SK-N-MC (cell line): ENCODE measurements at regions not wholly inside any gene's neighbourhood (a gene's known extent, or its start where the extent isn't known, plus 50 kb on each side); places are given as distances from the start of the nearest gene placed in this dataset.

ENCODE experiments used
- DNase-seq: peaks from one replicate; pipeline ENCODE4 v3.0.0-alpha.2; 2011; ENCODE audit warnings: low read depth, low spot score
- H3K27ac ChIP-seq: fragments of 200-600 bp; sonication (generic); 2 replicates; pipeline ENCODE4 v1.5.1; 2016; ENCODE audit warnings: mixed run types
- H3K36me3 ChIP-seq: fragments of 200-600 bp; sonication (generic); 2 replicates; pipeline ENCODE4 v1.6.1; 2017; ENCODE audit warnings: antibody characterized with exemption, low read length, mixed read lengths; ENCODE audit not compliant: insufficient read depth
- H3K4me3 ChIP-seq: fragments of 200-600 bp; sonication (generic); 2 replicates; pipeline ENCODE4 v1.5.1; 2016
- H3K9ac ChIP-seq: fragments of 200-600 bp; sonication (generic); 2 replicates; pipeline ENCODE4 v1.8.0; 2017; ENCODE audit warnings: mixed run types, mixed read lengths; ENCODE audit not compliant: insufficient read length
- H3K9me3 ChIP-seq: fragments of 200-600 bp; sonication (generic); 2 replicates; pipeline ENCODE4 v1.6.1; 2017; ENCODE audit warnings: low read depth, mild to moderate bottlenecking, antibody characterized with exemption, low read length, moderate library complexity, mixed read lengths
- EZH2 ChIP-seq: fragments of 200-600 bp; sonication (generic); IDR thresholded peaks from one replicate; pipeline ENCODE4 v1.6.1; 2017; ENCODE audit warnings: antibody characterized with exemption
- FOXP2 ChIP-seq: optimal IDR thresholded peaks from 2 replicates; pipeline ENCODE3; 2011; ENCODE audit warnings: mild to moderate bottlenecking, moderate library complexity; ENCODE audit not compliant: insufficient read depth; ENCODE audit errors: extremely low read length, control extremely low read depth
- POLR2AphosphoS5 ChIP-seq: IDR thresholded peaks from 2 replicates; pipeline ENCODE4 v1.6.1; 2012; ENCODE audit warnings: mild to moderate bottlenecking, low read depth, low read length, borderline replicate concordance

DNA sequence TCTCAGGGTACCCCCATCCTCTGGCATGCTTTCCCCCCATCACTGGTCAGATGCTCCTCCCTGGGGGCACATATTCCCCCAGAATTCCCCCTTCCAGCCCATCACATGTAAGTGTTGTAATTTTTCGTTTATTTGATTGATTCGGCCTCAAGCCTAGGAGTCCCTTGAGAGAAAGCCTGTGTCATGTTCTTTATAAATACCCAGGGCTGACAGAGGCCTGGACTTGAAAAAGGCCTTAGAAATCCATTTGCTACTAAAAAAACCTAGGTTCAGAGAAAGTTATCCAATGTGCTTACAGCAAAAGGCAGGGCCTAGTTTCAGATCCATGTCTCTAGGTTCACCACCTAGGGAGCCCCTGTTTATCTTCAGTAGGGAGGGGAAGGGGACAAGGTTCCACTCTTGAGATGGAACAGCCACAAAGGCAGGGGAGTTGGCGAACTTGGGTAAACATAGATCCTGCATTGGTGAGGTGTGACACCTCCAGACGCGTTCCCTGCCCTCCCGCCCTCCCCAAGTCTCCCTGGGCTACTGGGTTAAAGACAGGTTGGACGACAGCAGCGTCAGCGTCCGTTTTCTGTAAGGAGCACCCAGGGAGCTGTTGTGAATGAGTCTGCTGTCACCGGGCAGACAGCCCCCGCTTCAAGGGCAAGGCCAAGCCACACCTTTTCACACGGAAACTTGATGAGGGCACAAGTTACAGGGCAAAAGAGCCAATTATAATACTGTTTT is 147.8 kb downstream of the EN1 start:
- no peak for DNase-seq
- Histone ChIP-seq H3K9ac (no peak overlapping the region), H3K9me3 (no peaks in the 10 kb centered on the region), H3K36me3 (no peaks in the 10 kb centered on the region), H3K27ac (no peak overlapping the region), H3K4me3 (no peak overlapping the region)
- TF ChIP-seq POLR2AphosphoS5 (no peak), FOXP2 (no peak), EZH2 (no peak)

DNA sequence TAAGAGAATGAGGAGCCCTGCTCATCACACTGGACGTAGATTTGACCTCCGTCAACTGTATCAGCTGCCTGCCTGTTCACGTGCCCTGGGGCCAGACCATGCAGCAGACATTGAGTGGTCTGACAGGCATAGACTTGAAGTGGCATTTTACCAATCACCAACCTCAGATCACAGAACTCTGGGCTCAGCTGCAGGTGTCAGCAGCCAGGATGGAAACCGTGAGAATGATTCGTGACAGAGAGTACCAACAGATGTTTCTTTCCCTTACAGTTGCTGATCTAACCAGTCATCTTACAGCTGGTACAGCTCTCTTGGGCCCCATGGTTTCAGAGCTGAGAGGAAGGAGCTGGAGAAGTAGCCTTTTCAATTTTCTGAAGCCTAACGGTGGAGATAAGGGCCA is 148.9 kb downstream of the EN1 start:
- no peak overlapping the region for H3K9ac ChIP-seq

DNA sequence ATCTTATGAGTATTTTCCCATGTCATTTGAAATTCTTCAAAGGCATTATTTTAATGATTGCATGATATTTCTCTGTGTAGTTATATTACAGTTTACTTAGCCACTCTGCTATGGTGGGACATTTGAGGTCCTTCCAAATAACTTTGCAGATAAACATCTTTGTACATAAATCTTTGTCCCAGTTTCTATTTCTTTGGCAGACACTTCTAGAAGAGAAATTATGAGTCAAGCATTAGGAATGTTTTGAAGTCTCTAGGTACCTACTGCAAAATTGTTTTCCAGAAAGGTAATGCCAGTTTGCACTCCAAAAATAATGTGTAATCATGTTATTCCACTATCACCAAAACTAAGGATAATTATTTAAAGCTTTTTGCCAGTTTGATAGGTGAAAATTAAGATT is 149.7 kb downstream of the EN1 start:
- Histone ChIP-seq H3K4me3 (no peak overlapping the region), H3K27ac (no peak overlapping the region), H3K36me3 (no peaks in the 10 kb centered on the region), H3K9me3 (no peaks in the 10 kb centered on the region), H3K9ac (no peak overlapping the region)
- no peak for TF ChIP-seq POLR2AphosphoS5
- no peak for TF ChIP-seq EZH2
- TF ChIP-seq FOXP2: no peak
- DNase-seq: no peak

More for the DNA sequence above, 148.9 kb downstream of the EN1 start:
- Histone ChIP-seq H3K36me3 (no peaks in the 10 kb centered on the region), H3K9me3 (no peaks in the 10 kb centered on the region), H3K4me3 (no peak overlapping the region), H3K27ac (no peak overlapping the region)
- no peak for DNase-seq
- TF ChIP-seq POLR2AphosphoS5: no peak
- TF ChIP-seq EZH2: no peak
- TF ChIP-seq FOXP2: no peak

DNA sequence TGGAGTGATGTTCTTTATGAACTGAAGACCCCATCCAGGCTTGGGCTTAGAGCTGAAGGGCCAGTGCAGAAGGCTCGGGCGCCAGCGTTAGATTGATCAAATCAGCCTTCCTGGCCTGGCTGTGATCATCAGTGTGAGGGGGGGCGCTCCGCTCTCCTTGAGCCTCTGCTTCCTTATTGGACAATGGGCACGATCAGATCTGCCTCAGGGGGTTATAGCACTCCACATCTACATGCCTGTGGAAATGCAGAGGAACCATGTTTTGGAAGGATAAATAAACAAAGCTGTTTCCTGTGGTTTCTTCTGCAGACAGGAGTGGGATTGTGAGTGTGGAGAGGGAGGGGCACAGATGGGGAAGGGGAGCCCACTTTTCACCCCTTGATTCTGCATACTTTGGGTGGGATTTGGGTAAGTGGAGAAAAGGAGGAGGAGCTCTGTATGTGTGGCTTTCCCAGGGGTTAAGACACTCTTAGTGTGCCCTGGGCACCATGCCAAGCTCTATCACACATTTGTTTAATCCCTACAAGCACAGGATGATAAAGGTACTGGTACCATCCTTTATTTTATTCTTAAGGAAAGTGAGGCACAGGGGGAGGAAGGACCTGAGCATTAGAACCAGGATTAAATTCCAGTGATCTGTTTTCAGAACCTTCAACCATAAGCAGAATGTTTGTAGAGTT is 150.5 kb downstream of the EN1 start:
- no peak overlapping the region for H3K9ac ChIP-seq
- no peaks in the 10 kb centered on the region for H3K36me3 ChIP-seq
- DNase-seq: no peak
- no peak overlapping the region for H3K4me3 ChIP-seq
- no peak overlapping the region for H3K27ac ChIP-seq
- no peaks in the 10 kb centered on the region for H3K9me3 ChIP-seq
- TF ChIP-seq POLR2AphosphoS5 (no peak), FOXP2 (no peak), EZH2 (no peak)

DNA sequence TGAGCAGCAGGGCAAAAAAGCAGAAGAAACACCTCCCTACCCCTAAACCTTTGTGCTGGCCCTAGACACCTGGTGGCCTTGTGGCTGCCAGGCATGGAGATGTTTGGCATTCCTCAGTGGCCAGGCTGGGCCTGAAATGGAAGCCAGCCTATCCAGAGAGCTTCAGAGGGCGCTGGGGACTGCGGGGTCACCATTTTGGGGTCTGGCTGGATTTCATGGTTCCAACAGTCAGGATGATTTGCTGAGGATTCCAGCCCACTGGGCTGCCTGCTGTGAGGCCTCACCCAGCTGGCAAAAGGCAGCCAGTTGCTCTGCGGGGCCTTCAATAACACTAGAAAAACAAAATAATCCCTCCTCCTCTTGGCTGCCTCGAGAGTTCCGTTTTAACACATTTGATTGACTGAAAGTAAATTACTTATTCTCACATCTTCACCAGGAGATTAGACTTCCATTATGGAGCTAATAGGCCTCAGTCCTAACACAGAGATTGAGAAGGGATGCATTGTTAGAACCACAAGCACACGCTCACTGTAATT is 154.1 kb downstream of the EN1 start:
- no peak overlapping the region for H3K27ac ChIP-seq
- H3K36me3 ChIP-seq: no peaks in the 10 kb centered on the region
- no peaks in the 10 kb centered on the region for H3K9me3 ChIP-seq
- H3K9ac ChIP-seq: no peak overlapping the region
- H3K4me3 ChIP-seq: no peak overlapping the region
- DNase-seq: no peak
- TF ChIP-seq FOXP2 (no peak), EZH2 (no peak), POLR2AphosphoS5 (no peak)

DNA sequence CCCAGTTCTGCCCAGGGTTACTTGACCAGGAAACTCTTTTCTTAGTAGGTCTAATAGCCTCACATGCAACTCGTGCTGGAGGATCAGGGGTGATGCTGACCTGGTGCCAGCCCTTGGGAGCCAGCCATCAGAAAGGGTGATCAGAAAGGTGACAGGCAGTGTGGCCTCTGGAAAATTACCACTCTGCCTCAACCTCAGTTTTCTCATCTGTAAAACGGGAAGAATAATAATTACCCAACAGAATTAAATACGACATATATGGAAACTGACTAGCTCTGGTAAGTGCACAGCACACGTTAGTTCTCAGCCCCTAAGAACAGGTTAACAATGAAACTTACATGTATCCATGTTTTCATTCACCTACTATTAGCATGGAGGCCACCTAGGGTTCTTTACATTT is 157.6 kb downstream of the EN1 start:
- Histone ChIP-seq H3K9ac (no peak overlapping the region), H3K36me3 (no peaks in the 10 kb centered on the region), H3K27ac (no peak overlapping the region), H3K9me3 (no peaks in the 10 kb centered on the region), H3K4me3 (no peak overlapping the region)
- DNase-seq: no peak
- TF ChIP-seq FOXP2 (no peak), POLR2AphosphoS5 (no peak), EZH2 (no peak)

DNA sequence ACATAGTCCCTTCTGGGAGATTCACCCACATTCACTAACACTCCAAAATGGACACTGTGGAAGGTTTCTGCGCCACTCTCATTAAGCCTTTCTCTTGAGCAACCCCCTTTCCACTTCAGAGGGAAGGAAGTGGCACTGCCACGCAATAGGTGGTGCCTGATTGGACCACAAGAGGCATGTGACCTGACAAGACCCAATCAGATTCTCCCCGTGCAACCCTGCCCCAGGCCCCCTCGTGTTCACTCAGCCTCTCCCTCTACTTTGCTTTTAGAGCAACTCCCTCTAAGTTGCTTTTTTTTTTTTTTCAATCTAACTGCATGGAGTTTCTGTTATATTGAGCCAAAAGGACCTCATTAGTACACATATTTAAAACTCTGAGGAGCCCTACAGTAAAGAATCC is 158.0 kb downstream of the EN1 start:
- DNase-seq: no peak
- TF ChIP-seq FOXP2: no peak
- TF ChIP-seq EZH2: no peak
- no peak for TF ChIP-seq POLR2AphosphoS5

DNA sequence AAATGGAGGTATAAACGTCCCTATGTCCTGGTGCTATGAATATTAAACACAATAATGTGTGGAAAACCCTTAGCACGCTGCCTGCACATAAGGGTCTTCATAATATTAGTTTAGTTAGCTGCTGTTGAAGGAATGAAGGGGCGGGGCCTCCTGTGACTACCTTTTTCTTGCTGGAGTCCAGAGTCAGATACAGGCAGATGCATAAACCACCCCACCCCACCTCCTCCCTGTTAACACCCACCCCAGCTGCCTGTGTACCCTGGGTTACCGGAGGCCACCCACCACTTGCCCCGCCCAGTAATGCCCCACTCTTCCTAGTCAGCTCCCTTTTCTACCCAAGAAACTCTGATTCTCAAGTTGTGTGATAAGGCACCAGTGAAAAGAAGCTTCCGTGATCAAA is 158.4 kb downstream of the EN1 start:
- no peaks in the 10 kb centered on the region for H3K36me3 ChIP-seq
- no peak for TF ChIP-seq EZH2
- no peak for TF ChIP-seq POLR2AphosphoS5
- TF ChIP-seq FOXP2: no peak
- H3K9me3 ChIP-seq: no peaks in the 10 kb centered on the region
- no peak for DNase-seq
- no peak overlapping the region for H3K4me3 ChIP-seq
- H3K27ac ChIP-seq: no peak overlapping the region
- H3K9ac ChIP-seq: no peak overlapping the region

More for the DNA sequence above, 158.0 kb downstream of the EN1 start:
- Histone ChIP-seq H3K9ac (no peak overlapping the region), H3K27ac (no peak overlapping the region), H3K9me3 (no peaks in the 10 kb centered on the region), H3K36me3 (no peaks in the 10 kb centered on the region), H3K4me3 (no peak overlapping the region)

DNA sequence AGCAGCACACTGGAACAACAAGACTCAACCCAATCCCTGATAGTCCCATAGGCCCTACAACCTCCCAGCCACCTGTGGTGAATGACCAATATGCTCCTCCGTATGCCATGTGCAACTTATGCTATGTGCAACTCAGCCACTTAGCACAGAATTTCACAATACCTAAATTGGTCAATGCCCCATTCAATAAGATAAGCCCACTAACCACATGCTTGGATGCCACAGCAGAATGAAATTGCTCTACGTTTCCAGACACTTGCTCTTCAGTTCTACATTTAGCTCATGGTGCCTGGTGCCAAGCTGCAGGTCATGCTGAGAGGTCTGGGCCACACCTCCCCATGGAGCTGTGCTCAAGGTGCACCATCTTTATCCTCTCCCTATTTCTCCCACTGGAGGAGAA is 159.8 kb downstream of the EN1 start:
- no peak overlapping the region for H3K27ac ChIP-seq
- no peaks in the 10 kb centered on the region for H3K9me3 ChIP-seq
- no peak overlapping the region for H3K4me3 ChIP-seq
- DNase-seq: no peak
- TF ChIP-seq EZH2 (no peak), FOXP2 (no peak), POLR2AphosphoS5 (no peak)
- no peak overlapping the region for H3K9ac ChIP-seq
- H3K36me3 ChIP-seq: no peaks in the 10 kb centered on the region
